IMR-90 (cell line): ENCODE measurements at regions not wholly inside any gene's neighbourhood (a gene's known extent, or its start where the extent isn't known, plus 50 kb on each side); places are given as distances from the start of the nearest gene placed in this dataset.

Experiments
- CEBPB ChIP-seq: IDR thresholded peaks from 2 replicates; pipeline ENCODE4 v1.6.1; 2012; ENCODE audit warnings: low read depth, low read length, improper control_type of control experiment
- POLR2A ChIP-seq: IDR thresholded peaks from 2 replicates; pipeline ENCODE4 v1.6.1; 2012; ENCODE audit warnings: mild to moderate bottlenecking, low read depth, low read length
- TF ChIP-seq, protein P1 (sequence below): conservative IDR thresholded peaks from 2 replicates; pipeline ENCODE4 v1.5.1; 2012; ENCODE audit warnings: mild to moderate bottlenecking, low read depth, low read length, improper control_type of control experiment
- TF ChIP-seq, protein P2 (sequence below): fragments of 150-350 bp; IDR thresholded peaks from 2 replicates; pipeline ENCODE4 v1.6.1; 2016; ENCODE audit warnings: low read depth, mild to moderate bottlenecking, low read length, moderate library complexity, borderline replicate concordance

DNA sequence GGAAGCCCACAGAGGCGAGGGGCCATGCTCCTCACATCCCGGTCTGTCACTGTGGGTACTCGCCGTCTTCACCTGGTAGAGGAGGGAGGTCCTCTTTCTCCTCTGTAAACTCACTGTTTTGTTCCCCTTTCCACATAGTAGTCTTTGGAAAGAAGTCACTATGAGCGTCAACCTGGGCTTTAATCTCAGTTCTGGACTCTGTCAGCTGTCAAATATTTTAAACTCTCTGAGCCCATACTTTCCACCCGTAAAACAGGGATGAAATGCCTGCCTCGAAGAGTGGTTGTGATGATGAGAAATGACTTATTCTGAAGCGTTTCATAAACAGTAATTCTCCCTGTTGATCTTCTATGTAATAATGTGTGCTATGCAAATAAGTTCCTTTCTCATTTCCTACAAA lies 547.1 kb upstream of the SOX11 start:
- TF ChIP-seq, protein P1, sequence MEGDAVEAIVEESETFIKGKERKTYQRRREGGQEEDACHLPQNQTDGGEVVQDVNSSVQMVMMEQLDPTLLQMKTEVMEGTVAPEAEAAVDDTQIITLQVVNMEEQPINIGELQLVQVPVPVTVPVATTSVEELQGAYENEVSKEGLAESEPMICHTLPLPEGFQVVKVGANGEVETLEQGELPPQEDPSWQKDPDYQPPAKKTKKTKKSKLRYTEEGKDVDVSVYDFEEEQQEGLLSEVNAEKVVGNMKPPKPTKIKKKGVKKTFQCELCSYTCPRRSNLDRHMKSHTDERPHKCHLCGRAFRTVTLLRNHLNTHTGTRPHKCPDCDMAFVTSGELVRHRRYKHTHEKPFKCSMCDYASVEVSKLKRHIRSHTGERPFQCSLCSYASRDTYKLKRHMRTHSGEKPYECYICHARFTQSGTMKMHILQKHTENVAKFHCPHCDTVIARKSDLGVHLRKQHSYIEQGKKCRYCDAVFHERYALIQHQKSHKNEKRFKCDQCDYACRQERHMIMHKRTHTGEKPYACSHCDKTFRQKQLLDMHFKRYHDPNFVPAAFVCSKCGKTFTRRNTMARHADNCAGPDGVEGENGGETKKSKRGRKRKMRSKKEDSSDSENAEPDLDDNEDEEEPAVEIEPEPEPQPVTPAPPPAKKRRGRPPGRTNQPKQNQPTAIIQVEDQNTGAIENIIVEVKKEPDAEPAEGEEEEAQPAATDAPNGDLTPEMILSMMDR, result no peak
- TF ChIP-seq POLR2A, result no peak
- TF ChIP-seq CEBPB, result no peak
- TF ChIP-seq, protein P2, sequence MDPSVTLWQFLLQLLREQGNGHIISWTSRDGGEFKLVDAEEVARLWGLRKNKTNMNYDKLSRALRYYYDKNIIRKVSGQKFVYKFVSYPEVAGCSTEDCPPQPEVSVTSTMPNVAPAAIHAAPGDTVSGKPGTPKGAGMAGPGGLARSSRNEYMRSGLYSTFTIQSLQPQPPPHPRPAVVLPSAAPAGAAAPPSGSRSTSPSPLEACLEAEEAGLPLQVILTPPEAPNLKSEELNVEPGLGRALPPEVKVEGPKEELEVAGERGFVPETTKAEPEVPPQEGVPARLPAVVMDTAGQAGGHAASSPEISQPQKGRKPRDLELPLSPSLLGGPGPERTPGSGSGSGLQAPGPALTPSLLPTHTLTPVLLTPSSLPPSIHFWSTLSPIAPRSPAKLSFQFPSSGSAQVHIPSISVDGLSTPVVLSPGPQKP, result no peak
